ENCODE measurements at regions not wholly inside any gene's neighbourhood (a gene's known extent, or its start where the extent isn't known, plus 50 kb on each side); places are given as distances from the start of the nearest gene placed in this dataset.

GRCh38 chr2:143877056-143877455 is 642.9 kb downstream of the ZEB2 start:
- Mint-ChIP-seq H3K36me3 (ENCODE audit: low read depth, unreplicated experiment) (no peaks in the 10 kb centered on the region), H3K27ac (ENCODE audit: unreplicated experiment) (no peak overlapping the region), H3K4me3 (ENCODE audit: unreplicated experiment) (no peak overlapping the region), H3K4me1 (ENCODE audit: unreplicated experiment) (no peaks in the 10 kb centered on the region), H3K9me3 (ENCODE audit: unreplicated experiment) (no peaks in the 10 kb centered on the region), H3K27me3 (ENCODE audit: unreplicated experiment) (peaks cover 2% of the 10 kb centered on the region)
- DNase-seq (ENCODE audit: low spot score): no peak
- TF ChIP-seq CTCF (IDR thresholded peaks at IDR 0.05; ENCODE audit: unreplicated experiment): no peak

GRCh38 chr2:143875295-143876233 is 644.4 kb downstream of the ZEB2 start:
- Mint-ChIP-seq H3K9me3 (ENCODE audit: unreplicated experiment) (no peaks in the 10 kb centered on the region), H3K4me1 (ENCODE audit: unreplicated experiment) (no peaks in the 10 kb centered on the region), H3K4me3 (ENCODE audit: unreplicated experiment) (no peak overlapping the region), H3K27ac (ENCODE audit: unreplicated experiment) (no peak overlapping the region), H3K27me3 (ENCODE audit: unreplicated experiment) (peaks cover 2% of the 10 kb centered on the region), H3K36me3 (ENCODE audit: low read depth, unreplicated experiment) (no peaks in the 10 kb centered on the region)
- no peak for DNase-seq (ENCODE audit: low spot score)
- TF ChIP-seq CTCF (IDR thresholded peaks at IDR 0.05; ENCODE audit: unreplicated experiment): no peak

GRCh38 chr2:143873886-143874285 is 646.0 kb downstream of the ZEB2 start:
- Mint-ChIP-seq H3K27ac (ENCODE audit: unreplicated experiment) (no peak overlapping the region), H3K36me3 (ENCODE audit: low read depth, unreplicated experiment) (no peaks in the 10 kb centered on the region), H3K27me3 (ENCODE audit: unreplicated experiment) (peaks cover 2% of the 10 kb centered on the region), H3K4me1 (ENCODE audit: unreplicated experiment) (no peaks in the 10 kb centered on the region), H3K9me3 (ENCODE audit: unreplicated experiment) (no peaks in the 10 kb centered on the region), H3K4me3 (ENCODE audit: unreplicated experiment) (no peak overlapping the region)
- no peak for TF ChIP-seq CTCF (IDR thresholded peaks at IDR 0.05; ENCODE audit: unreplicated experiment)
- DNase-seq (ENCODE audit: low spot score): no peak

DNA sequence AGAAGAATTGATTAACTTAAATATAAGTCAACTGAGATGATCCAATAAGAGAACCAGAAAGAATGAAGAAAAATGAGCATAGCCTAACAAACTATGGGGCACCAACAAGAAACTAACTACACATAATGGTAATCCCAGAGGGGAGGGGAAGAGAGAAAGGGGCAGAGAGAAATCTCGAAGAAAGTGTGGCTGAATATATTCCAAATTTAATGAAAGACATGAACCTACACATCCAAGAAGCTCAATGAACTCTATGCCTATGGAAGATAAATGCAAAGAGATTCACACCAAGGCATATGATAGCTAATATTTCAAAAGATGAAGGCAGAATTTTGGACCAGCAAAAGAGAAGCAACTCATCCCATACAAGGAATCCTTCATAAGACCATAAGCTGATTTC is 649.2 kb downstream of the ZEB2 start:
- no peak for TF ChIP-seq CTCF (IDR thresholded peaks at IDR 0.05; ENCODE audit: unreplicated experiment)
- H3K4me1 Mint-ChIP-seq (ENCODE audit: unreplicated experiment): no peaks in the 10 kb centered on the region
- DNase-seq (ENCODE audit: low spot score): no peak
- no peaks in the 10 kb centered on the region for H3K9me3 Mint-ChIP-seq (ENCODE audit: unreplicated experiment)
- no peak overlapping the region for H3K27ac Mint-ChIP-seq (ENCODE audit: unreplicated experiment)
- peaks cover 2% of the 10 kb centered on the region for H3K27me3 Mint-ChIP-seq (ENCODE audit: unreplicated experiment)
- no peaks in the 10 kb centered on the region for H3K36me3 Mint-ChIP-seq (ENCODE audit: low read depth, unreplicated experiment)
- no peak overlapping the region for H3K4me3 Mint-ChIP-seq (ENCODE audit: unreplicated experiment)

- H3K4me1 Mint-ChIP-seq (ENCODE audit: unreplicated experiment): no peaks in the 10 kb centered on the region
- DNase-seq (ENCODE audit: low spot score): no peak
- H3K9me3 Mint-ChIP-seq (ENCODE audit: unreplicated experiment): no peaks in the 10 kb centered on the region
- no peak overlapping the region for H3K4me3 Mint-ChIP-seq (ENCODE audit: unreplicated experiment)
- H3K36me3 Mint-ChIP-seq (ENCODE audit: low read depth, unreplicated experiment): no peaks in the 10 kb centered on the region
- no peak overlapping the region for H3K27ac Mint-ChIP-seq (ENCODE audit: unreplicated experiment)
- no peaks in the 10 kb centered on the region for H3K27me3 Mint-ChIP-seq (ENCODE audit: unreplicated experiment)
- TF ChIP-seq CTCF (IDR thresholded peaks at IDR 0.05; ENCODE audit: unreplicated experiment): no peak
Measured at GRCh38 chr2:143856978-143857377, 662.9 kb downstream of the ZEB2 start.
